Right renal pelvis (tissue), 4 donors: ENCODE measurements at regions not wholly inside any gene's neighbourhood (a gene's known extent, or its start where the extent isn't known, plus 50 kb on each side); places are given as distances from the start of the nearest gene placed in this dataset.
A peak's percentile ranks its signal among the peaks of the same experiment; 100 is the strongest.

Experiments
- DNase-seq, 4 donors: peaks; one replicate each; pipeline ENCODE4 v3.0.0-alpha.2; 2013; ENCODE audit warnings: low read depth in 4 of 4, low spot score in 3 of 4, missing footprints in 1 of 4

DNA sequence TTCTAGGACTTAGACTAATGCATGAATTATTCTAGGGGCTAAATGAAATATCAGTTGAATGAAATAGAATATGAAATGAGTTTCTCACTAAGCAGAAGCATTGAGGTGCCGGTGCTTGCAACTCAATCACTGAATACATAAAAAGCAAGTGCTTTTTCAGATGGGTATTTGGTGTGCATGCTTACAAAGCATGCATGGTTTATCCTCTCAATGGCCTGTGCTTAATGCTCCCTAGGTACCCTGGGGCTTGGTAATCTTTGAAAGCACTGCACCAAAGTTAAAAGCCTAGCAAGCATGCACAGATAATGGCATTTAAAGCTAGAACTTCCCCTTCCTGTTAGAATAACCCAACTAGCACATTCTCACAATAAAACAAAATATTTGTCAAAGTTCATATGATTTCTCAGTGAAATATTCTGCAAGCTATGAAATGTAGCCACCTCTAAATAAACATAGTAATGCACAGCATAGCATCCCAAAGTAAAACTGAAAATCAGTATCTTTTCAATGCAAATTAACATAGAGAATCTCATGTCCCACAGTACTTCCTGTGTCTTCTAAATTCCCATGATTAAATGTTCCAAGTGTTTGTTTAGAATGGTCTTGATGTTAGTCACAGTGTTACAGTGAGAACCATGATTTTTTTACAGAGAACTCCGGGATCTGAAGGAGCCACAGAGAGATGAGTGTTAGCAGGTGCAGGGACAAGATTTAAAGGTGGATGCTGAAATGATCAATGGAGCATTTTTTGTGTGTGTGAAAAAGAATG lies 143.4 kb upstream of the CDH6 start:
- no peak for DNase-seq

DNA sequence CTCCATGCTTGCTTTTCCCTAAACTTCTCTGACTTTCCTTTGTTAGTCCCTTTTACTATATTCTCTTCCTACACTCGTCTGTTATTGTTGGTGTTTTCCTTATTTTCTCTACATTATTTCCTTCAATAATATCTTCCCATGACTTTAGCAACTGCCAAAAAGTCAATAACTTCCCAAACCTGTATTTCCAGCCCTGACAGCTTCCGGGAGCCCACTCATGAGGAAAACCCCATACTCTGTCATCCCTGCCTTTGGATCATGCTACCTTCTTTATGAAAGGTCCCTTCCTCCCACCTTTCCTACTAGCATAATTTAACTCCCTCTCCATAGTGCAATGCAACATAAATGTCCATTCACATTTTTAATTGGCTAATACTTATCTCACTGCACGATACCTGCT lies 144.0 kb upstream of the CDH6 start:
- DNase-seq = no peak

DNA sequence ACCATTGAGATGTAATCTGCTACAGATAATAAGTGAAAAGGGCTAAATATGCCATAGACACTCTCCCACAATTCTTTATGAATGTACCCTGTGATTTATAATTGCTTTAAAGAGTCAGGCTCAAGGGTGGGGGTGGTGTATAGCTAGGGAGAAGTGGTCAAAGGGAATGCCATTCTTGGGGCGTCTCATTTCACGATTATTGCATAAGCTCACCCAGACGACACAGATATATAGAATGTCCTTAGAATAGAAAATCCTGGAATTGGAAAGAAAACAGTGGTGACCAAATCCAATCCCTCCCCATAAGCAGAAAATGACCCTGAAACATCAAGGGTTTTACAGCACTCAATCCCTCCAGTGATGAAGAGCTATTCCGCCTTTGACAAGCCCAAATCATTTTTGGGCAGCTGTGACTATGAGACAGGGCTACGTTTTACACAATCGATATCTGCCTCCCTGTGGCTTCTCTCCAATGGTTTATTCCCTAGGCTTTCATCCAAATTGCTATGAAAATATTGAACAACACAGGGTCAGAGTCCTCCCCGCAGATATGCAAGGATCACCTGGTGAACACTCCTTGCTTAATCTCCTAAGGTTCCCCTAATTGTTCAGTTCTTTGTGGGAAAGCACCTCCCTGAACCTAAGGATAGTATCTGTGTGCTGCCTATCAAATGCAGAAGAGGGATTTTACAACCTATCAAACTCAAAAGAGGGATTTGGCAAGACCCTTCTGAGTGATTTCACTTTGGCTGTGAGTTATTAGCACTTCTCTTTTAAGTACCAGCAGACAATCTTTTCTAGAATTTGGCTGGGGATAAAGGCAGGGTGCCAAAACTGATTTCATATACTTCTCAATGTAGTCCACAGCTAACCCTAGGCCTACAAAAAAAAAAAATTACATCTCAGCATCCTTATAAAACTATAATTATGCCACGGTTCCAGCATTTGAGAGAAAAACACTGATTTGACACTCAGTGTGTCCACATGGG lies 144.9 kb upstream of the CDH6 start:
- DNase-seq = no peak

DNA sequence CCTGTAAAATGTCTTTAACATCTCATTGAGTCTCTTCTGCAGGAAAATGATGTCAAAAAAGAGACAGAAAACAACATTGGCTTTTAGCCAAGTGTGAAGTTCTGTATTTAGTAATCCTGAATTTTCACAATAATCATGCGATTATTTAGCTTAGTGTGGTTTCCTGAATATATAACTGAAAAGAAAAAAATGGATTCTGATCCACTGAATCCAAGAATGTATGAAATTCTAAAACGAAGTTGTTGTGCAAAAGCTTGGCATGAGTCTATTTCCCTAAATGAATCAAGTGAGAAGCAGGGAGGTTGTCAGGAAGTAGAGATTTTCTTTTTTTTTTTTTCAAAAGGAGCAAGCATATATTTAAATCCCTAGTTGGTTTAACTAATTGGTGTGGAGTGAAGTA lies 145.9 kb upstream of the CDH6 start:
- no peak for DNase-seq

DNA sequence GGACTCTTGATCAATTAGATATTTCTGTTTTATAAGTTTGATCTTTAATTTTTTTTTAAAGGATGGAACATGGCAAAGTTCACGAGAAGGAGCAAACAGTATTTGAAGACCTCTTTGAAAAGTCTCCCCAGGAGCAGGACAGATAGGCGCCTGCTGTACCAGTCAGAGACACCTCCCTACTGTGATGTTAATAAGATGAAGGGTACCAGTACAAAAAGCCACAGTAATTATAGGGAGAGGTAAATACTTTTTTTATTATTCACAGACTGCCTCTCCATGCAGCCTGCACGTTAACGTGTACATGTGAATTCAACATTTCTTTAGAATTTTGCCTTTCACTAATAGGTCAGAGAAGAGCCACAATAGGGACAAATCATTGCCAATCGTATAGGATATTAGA lies 146.5 kb upstream of the CDH6 start:
- no peak for DNase-seq

DNA sequence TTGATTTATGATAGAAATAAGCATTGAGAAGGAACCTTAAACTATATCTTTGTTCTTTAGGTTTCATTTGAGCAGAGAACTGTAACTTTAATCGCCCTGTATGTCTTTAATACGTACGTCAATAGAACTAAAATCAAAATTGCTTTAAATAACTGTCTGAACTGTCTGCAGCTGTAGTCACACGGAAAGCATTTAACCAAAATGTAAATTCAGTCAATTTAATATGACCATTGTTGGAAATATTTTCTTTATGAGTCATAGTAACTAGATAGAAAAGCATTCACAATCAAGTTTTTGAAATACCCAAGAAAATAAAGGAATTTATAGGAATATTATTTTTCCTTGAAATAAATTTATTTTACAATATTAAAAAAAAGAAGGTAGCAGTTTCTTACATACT lies 157.1 kb upstream of the CDH6 start:
- no peak for DNase-seq

DNA sequence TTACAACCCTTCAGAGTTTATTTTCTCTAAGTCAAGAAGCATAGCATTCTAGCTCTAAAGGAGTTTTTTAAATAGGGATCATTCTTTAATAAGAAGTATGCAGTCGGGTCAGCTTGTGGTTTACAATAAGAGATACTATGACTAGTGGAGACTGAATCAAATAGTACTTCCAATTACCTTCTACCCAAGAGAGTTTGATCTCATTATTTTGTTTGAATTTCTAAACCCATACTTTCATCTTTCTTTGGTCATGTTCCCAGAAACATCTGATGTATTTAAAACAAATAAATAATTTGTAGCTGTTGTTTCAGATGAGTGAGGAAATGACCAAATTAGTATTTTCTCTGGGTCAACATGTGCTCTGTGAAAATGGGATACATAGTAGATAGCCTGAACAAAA lies 160.2 kb upstream of the CDH6 start:
- no peak for DNase-seq

DNA sequence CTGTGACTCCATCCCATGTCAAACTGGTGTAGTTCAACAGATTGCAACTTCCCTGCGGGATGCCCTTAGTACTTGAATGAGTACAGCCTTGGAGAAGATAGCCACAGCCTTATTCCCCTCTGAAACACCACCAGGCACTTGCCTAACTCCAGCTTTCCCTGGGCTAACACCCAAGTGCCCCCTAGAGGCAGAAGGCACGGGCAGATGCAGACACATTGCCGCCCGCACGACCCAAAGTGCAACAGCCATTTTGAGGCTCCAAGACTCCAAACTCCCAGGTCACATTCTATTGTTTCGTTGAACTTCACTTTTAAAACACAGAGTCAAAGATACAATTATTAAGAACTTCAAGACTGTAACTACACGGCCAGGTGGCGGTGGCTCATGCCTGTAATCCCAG lies 163.6 kb upstream of the CDH6 start:
- DNase-seq = no peak

DNA sequence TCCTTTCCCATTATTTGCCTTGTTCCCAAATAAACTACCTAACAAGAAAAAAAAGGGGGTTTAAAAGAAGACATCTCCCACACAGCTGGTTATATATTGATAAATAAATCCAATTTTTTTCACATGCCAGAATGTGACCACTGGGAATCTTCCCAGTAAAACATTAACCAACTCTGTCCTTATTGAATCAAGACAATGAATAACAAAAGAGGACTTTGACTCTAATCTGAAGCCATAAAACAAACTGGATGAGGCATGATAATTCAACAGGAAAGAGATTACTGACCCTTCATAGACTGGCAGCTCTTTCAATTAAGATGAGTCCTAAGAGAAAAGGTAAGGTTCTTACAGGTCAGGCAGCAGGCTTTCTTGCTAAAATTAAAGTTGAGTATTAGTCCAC lies 165.8 kb upstream of the CDH6 start:
- peak in 2 of 4 donors; percentile 5 to 20 for DNase-seq

DNA sequence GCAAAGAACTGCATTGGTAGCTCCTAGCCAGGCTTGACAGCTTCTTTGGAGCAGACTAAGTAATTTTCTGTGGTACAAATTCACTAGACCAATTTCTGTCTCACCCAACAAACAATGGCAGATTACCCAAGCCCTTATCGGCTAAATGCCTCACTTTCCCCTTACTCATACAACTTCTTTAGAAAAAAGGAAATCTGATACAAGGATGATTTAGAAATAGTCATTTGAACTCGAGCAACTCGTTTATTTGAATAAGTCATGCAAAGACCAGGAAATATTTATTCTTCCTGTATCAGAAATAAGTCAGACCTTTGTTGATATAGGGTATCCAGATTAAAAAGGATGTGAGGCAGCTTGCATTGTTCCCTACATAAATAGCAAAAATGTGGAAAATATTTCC lies 170.4 kb upstream of the CDH6 start:
- DNase-seq = no peak

DNA sequence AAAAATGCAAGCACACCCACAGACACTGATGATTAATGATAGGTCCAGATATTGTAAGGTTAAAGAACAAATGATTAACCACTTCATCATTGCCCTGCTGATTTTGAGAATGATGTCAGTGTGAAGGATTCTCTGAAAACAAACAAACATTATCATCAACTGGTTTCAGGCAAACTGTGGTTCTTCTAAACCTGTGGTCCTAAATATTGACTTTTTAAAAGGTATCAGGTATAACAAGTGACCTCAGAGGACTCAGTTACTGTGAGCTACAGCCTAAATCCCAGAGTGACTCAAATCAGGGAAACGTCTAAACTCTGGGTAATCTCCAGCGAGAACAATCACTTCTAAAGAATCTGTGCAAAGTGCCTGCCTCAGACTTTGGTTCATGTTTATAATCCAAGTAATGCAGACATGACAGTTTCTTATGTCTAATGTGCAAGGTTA lies 172.3 kb upstream of the CDH6 start:
- no peak for DNase-seq

DNA sequence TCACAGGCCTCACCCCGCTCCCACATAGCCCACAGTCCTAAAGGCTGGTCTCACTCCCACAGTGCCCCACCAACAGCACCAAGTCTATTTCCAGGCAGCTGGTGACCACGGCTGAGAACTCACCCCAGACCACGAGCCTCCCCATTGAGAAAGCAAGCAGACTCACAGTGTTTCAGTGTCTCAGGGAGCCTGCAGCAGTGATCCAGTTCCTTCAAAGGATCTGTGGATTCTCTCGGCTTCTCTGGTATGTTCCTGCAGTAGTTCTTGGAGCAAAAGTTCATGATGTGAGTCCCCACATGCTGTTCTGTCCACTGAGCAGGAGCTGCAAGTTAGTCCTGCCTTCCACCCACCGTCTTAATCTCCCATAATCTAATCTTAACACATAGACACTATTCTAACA lies 185.3 kb upstream of the CDH6 start:
- no peak for DNase-seq

DNA sequence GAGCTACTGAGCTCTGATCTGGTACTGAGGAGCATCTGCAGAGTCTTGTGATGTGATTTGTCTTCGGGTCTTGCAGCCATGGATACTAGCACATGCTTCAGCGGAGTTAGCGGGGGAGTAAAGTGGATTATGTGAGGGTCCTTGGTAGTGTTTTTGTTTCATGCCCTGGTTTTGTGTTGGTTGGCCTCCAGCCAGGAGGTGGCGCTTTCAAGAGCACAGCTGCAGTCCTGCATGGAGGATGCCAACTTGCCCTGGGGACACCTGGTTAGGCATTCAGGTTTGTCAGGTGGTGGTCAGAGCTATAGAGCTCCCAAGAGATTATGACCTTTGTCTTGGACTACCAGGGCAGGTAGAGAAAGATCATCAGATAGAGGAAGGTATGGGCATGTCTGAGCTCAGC lies 185.8 kb upstream of the CDH6 start:
- DNase-seq = no peak

DNA sequence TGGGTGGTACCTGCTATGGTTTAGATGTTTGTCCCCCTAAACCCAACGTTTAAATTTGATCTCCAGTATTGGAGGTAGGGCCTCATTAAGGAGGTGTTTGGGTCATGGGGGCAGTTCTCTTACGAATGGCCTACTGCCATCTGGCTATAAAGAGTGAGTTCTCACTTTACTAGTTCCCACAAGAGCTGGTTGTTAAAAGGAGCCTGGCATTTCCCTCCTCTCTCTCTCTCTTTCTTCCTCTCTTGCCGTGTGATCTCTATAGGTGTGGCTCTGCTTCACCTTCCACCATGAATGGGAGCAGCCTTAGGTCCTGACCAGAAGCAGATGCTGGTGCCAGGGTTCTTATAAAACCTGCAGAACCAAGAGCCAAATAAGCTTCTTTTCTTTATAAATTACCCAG lies 193.2 kb upstream of the CDH6 start:
- DNase-seq = no peak

DNA sequence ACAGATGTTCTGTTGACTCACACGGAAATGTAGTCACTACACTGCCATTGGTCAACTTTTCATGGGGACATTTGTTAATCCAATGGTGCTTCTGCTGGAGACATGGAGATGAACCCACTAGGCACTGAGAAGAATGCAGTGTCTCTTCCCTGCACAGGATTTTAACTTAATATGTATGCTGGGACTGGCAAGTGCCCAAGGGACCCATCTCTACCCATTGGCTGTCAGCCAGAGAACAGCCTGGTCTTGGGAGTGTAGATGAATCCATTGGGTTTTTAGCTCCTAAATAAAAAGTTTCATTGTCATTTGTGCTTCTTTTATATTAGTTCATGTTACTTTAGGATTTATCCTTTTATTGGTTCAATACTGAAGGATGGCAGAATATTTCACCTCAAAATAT lies 195.8 kb upstream of the CDH6 start:
- no peak for DNase-seq

DNA sequence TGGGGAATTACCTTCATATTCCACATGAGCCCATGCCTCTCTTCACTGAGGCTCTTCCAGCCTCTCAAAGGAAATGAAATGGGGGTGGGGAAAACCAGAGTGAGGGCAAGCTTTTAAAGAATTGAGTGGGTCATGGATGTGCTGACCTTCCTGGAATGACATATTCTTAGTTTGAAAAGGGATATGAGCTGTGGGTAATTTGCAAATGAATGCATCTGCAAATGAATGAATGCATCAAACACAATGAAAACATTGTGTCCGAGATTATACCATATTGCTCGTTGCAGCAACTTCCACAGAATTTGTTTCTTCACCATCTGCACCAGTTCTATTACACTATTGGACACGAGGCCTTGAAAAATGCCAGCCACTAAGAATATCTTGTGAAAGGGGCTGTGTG lies 198.6 kb upstream of the CDH6 start:
- no peak for DNase-seq

DNA sequence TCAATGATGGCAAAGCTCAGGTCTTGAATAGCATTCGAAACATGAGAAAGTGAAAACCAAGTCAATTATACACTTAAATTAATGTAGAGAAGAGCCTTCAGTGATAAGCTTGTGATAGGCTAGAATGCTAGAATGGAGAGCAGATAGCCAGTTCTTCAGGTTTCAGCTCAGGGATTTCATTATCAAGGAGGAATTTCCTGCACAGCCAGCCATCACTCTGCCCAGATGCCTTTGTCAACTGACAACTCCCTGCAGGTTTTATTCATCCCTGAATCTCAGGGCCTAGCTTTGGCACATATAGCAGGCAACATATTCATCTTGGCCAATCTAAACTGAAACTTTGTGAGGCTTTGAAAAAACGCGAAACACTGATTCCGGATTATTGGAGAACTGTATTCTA lies 199.3 kb upstream of the CDH6 start:
- DNase-seq = no peak

DNA sequence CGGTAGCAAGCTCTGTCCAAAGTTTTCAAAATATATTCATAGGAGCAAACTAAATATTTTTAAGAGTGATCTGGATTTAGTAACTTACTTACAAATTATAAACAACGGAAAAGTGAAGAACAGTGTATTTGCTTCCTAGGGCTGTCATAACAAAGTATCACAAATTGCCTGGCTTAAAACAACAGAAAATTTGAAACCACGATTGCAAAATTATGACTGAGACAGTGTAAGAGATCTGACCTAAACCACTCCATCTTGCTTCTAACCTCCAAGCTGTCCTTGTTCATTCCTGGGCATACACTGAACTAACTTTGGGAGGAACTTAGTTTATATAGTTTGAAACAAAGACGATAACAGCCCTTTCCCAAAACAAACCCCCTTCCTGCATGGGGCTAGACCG lies 202.0 kb upstream of the CDH6 start:
- DNase-seq = no peak

DNA sequence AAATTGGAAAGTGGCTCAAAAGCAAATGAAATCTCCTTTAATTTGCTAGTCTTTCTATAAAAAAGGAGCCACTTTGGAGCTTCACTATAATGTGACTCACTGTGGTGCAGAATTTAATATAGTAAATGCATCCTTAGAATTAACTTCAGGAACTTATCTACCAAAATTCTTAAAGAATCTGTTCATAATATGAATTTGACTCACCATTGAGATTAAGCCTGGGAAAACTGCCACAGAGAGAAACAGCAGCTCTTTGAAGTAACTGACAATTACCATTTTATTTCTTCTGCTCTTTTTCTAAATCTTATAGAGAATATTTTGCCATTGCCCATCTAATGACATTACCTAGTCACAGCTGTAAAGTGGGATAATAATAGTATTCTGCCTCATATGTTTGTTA lies 211.9 kb upstream of the CDH6 start:
- DNase-seq = no peak

DNA sequence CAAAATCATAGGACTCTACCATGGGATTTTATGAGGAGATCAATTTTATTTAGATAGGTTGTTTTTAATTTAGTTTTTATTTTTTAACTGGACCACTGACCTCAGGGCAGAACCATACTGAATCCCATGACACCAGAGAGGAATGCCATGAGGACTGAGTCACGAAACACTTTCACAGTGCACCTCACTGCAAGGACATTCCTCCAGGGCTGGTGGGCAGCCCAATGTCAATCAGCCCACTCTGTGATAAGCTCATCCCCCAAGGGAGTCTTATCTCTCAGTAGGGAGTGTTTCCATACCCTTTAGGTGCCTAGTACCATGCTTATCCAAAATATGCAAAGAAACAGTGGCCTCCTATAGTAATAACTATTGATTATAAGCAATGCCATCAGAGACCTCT lies 224.5 kb upstream of the CDH6 start:
- no peak for DNase-seq

DNA sequence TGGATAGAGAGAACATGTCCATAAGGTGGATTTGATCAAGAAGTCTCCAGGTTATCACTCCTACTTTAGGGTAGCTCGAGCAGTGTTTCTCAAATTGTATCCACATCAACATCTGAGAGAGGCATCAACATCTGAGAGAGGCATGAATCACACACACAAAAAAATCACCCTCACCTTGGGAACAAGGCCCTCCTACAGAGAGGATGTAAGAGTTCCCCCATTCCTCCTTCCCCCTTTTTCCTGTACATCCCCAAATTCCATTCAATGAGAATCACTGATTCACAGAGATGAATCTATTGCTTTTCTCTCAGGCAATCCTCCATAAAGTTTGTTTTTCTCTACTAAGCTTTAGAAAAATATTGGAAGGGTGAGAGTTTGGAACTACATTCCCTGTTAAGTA lies 233.4 kb upstream of the CDH6 start:
- DNase-seq = no peak

DNA sequence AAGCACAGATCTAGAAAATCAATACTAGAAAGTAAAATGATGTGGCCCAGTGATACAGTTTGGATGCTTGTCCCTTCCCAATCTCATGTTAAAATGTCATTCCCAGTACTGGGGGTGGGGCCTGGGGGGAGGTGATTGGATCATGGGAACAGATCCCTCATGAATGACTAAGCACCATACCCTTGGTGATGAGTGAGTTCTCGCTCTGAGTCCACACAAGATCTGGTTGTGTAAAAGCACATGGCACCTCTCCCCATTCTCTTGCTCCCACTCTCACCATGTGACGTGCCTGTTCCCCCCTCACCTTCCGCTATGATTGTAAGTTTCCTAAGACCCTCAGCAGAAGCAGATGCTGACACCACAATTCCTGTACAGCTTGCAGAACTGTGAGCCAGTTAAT lies 234.2 kb upstream of the CDH6 start:
- DNase-seq = no peak
